Posterior vena cava (tissue), 2 donors: ENCODE measurements at regions not wholly inside any gene's neighbourhood (a gene's known extent, or its start where the extent isn't known, plus 50 kb on each side); places are given as distances from the start of the nearest gene placed in this dataset.

Source experiments
- DNase-seq: peaks from one replicate; pipeline ENCODE4 v3.0.0-alpha.2; 2020; ENCODE audit warnings: low spot score
- intact Hi-C, 2 donors: fragments of 100-400 bp; cut with DNase I; formaldehyde crosslinking; loops; one replicate each; pipeline versions ENCODE4 v1.14.1 to v1.14.2; 2022 to 2023
- donor health status: DM: yes; HTN: yes; CAD: no.
- donor health status: DM: yes; HTN: yes; CAD: no.

DNA sequence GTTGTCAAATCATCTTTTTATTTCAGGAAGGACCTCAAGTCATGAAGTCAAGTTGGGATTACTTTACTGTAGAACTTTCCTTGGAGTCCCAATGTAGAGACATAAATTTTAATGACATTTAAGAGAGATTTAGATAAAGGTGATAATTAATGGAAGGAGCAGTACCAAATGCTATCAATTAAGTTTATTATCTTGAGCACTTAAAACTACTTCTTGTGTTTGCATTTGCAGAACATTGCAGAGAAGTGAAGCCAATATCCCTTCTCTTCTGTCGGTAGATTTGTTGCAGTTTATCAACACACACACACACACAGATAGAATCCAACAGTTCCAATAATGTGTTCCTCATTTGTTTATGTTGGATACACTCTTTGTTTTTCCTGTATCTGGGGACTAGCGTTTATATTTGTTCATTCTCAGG, 570.7 kb downstream of the EPHA4 start:
- intact Hi-C loops = no loop called here
- DNase-seq = no peak

DNA sequence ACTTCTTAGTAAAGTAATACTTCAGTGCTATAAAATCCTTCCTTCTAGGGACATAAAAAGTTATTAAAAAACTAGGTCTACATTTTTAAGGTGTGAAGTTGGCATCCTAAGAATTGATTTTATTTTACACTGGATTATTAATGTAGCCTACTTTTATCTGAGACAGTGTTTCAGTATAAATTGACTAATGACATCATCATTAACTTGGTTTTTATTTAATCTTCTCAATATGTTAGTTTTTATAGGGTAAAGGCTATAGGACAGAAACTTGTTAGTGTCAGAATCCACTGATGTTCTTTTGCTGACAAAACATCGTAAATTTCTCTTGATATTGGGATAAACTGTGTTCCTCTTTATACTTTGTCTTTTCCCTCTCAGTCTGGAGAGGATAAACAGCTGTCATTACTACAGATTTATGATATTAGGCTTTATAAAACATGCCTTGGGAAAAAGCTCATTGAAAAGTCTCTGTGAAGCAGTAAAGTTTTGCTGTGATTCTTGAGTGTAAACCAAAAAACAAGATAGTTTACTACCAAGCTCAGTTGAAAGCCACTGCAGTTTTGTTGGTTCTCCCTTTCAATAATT, 569.9 kb downstream of the EPHA4 start:
- no peak for DNase-seq
- intact Hi-C loops = no loop called here

- intact Hi-C loops = no loop called here
These were observed 566.8 kb downstream of the EPHA4 start for GRCh38 chr2:221005338-221005737.

GRCh38 chr2:221006084-221006483, 566.0 kb downstream of the EPHA4 start:
- no peak for DNase-seq
- intact Hi-C loops = no loop called here

More at GRCh38 chr2:221005338-221005737, 566.8 kb downstream of the EPHA4 start:
- DNase-seq = no peak

DNA sequence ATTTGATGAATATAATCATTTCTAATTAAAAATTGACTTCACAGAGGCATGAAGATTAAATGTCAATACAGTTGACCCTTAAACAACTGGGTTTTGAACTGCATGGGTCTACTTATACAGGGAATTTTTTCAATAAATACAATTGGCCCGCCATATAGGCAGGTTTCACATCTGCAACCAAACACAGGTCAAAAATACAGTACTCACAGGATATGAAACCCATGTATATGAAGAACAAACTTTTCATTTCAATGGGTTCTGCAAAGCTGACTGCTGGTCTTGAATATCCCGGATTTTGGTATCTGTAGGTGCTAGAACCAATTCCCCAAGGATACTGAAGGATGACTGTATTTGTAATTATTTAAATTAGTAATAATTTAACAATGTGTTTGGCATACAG, 555.6 kb downstream of the EPHA4 start:
- DNase-seq = no peak
- intact Hi-C loops = no loop called here

GRCh38 chr2:221018262-221018661, 553.8 kb downstream of the EPHA4 start:
- no peak for DNase-seq

DNA sequence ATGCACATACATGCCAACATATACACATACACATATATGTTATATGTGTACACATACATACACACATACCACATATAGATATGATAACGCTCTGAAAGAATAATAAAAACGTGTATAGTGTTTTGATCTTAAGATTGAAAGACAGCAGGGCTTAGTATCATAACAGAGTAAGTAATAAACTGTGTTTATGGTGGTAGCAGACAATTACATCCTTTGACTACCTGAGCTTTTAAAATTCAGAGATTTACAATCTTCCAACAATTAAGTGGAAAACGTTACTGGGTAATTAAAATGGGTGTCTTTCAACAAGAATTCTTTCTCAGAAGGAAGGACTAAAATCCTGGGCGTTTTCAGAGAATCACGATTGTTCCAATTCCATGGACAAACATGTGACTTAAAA, 552.4 kb downstream of the EPHA4 start:
- DNase-seq = no peak
- intact Hi-C loops = no loop called here

More at GRCh38 chr2:221018262-221018661, 553.8 kb downstream of the EPHA4 start:
- intact Hi-C loops = no loop called here

- intact Hi-C loops = no loop called here
- no peak for DNase-seq
These were observed 549.5 kb downstream of the EPHA4 start for GRCh38 chr2:221022554-221022953.

GRCh38 chr2:221025398-221025797, 546.7 kb downstream of the EPHA4 start:
- DNase-seq = no peak
- intact Hi-C loops = no loop called here

DNA sequence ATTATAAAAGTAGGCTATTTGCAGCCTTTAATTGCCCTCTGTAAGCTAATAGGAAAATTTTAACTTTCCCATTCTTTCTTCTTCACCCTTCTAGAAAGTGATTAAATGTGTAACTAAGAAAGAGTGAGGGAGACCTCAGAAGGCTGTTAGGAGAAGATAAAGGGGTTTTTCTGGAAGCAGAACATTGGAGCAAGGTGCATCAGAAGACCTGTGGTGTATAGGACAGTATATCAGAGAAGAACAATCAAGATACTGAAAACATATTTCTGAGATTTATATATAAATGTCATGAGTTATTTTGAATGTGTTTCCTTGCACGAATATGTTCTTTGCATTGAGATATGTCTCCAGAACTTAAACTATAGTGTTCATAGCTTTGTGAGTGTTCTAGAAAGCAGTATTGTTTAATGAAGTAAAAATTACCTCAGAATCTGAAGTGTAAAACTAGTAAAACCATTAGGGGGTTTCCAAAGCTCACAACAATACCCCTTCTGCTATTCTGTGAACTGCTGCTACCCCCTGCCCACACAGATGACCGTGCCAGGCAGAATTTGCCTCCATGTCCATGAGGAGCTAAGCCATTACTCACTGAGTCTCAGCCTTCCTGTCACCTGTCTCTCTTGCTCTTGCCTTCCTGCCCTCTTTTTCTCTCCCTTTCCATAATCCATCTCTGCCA, 537.9 kb downstream of the EPHA4 start:
- intact Hi-C loops = no loop called here
- DNase-seq = no peak

DNA sequence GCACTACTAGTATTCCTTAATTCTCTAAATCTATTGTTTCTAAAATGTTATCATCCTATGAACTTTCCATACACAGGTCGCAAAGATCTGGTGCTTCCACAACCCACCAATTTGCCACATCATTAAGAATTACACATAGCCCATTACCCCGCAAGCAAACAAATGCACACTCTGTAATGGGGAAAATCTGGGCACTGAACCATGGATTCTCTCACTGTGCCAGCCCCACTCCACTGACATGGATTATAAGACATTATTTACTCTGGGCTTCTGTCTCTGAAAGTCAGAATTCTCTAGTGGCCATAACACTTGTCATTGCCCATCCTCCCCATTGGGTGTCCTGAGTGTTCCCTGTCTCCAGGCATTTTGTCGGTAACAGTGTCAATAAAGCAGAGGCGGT, 537.1 kb downstream of the EPHA4 start:
- intact Hi-C loops = no loop called here
- no peak for DNase-seq

DNA sequence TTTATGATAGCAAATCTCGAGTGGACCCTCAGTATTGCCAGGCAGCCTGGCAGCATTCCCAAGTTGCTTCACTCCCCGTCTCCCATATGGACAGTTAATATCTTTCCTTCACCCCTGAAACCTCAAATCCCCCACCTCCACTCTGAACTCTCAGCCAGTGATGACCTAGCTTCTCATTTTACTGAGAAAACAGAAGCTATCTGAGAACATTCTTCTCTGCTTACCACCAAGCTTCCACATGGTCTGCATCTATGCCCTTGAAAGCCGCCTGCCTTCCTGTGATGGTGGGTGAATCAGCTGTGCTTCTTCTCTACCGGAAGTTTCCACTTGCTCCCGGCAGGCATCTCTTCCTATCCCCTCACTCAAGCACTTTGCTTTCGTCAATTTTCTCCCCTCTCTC, 529.2 kb downstream of the EPHA4 start:
- intact Hi-C loops = no loop called here
- DNase-seq = no peak

GRCh38 chr2:221044781-221045180, 527.3 kb downstream of the EPHA4 start:
- intact Hi-C loops = no loop called here
- no peak for DNase-seq

GRCh38 chr2:221050020-221050795, 521.9 kb downstream of the EPHA4 start:
- intact Hi-C loops = no loop called here
- DNase-seq = no peak

GRCh38 chr2:221051162-221051561, 520.9 kb downstream of the EPHA4 start:
- intact Hi-C loops = no loop called here
- no peak for DNase-seq

GRCh38 chr2:221060376-221060775, 511.7 kb downstream of the EPHA4 start:
- intact Hi-C loops = loop anchor here in 1 of 2 donors (2.0 kb wide), 1 partner anchor 30 kb away; no protein-coding TSS in a partner anchor
- no peak for DNase-seq

- intact Hi-C loops = no loop called here
- DNase-seq = no peak
These were observed 508.5 kb downstream of the EPHA4 start for GRCh38 chr2:221063568-221063967.

DNA sequence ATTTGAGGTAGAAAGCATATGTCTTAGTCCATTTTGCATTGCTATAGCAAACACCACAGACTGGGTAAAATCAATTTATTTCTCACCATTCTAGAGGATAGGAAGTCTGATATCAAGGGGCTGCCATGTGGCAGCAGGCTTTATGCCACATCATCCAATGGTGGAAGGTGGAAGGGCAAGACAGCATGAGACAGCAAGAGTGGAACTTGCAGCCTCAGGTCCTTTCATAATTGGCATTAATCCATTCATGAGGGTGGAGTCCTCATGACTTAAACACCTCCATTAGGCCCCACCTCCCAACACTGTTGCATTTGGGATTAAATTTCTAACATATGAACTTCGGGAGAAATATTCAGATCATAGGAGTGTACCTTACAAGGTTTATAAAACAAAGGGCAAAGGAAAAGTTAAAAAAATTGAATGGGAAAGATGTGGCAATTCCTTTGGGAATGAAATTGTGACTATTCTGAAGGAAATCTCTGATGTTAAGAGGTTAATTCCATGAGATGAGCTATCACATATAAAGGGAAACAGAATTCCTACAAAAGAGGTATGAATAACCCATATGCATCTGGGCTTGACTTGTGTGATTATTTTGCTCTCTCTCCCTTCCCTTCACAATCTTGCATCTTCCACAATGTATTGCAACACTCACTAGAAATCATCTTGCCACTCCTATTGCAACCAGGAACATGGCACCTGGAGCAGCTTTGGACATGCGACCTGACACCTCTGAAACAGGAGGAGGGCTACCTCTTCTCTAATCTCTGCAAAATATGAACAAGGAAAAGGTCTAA, 507.8 kb downstream of the EPHA4 start:
- intact Hi-C loops = loop anchor here in 1 of 2 donors (1.0 kb wide), 1 partner anchor 10 kb away; no protein-coding TSS in a partner anchor
- no peak for DNase-seq

- intact Hi-C loops = loop anchor here in 1 of 2 donors (1.0 kb wide), 1 partner anchor 11 kb away; no protein-coding TSS in a partner anchor
- DNase-seq = no peak
These were observed 507.2 kb downstream of the EPHA4 start for GRCh38 chr2:221064880-221065279.

DNA sequence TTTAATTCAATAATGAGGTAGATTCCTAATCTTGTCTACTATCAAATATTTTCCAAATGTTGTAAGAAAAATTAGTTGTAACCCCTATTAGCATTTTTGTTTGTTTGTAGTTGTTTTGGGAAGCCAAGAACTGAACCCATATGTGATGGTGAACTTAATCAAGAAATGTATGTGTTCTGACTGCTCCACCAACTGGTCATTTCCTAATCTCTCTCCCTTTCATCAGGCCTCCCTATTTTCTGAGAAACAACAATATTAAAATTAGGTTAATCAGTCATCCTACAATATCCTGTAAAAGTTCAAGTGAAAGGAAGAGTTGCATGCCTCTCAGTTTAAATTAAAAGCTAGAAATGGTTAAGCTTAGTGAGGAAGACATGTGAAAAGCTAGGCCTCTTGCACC, 504.0 kb downstream of the EPHA4 start:
- intact Hi-C loops = no loop called here
- no peak for DNase-seq
